ENCODE measurements at regions not wholly inside any gene's neighbourhood (a gene's known extent, or its start where the extent isn't known, plus 50 kb on each side); places are given as distances from the start of the nearest gene placed in this dataset.

- TF ChIP-seq CTCF (IDR thresholded peaks at IDR 0.05; ENCODE audit: low read length) = no peak
- H3K4me3 ChIP-seq (ENCODE audit: low read depth, low read length, poor library complexity, severe bottlenecking) = no peak overlapping the region
- H4K20me1 ChIP-seq (ENCODE audit: insufficient read depth, low read length) = no peaks in the 10 kb centered on the region
- no peak overlapping the region for H2AFZ ChIP-seq (ENCODE audit: low read length)
- no peak overlapping the region for H3K9ac ChIP-seq (ENCODE audit: low read length)
- H3F3A ChIP-seq (ENCODE audit: insufficient read depth, low read length) = no peaks in the 10 kb centered on the region
- no peaks in the 10 kb centered on the region for H3K9me3 ChIP-seq (ENCODE audit: low read length)
- no peaks in the 10 kb centered on the region for H3K27me3 ChIP-seq (ENCODE audit: insufficient read depth, low read length)
- no peak overlapping the region for H3K4me2 ChIP-seq (ENCODE audit: low read length)
- no peak overlapping the region for H3K27ac ChIP-seq (ENCODE audit: low read depth, low read length, poor library complexity, severe bottlenecking)
- no peaks in the 10 kb centered on the region for H3K36me3 ChIP-seq (ENCODE audit: insufficient read depth, low read length)
- H3K79me2 ChIP-seq (ENCODE audit: insufficient read depth, low read length) = no peaks in the 10 kb centered on the region
- no peaks in the 10 kb centered on the region for H3K4me1 ChIP-seq (ENCODE audit: insufficient read depth, low read length, severe bottlenecking)
- no peaks in the 10 kb centered on the region for H3K9me2 ChIP-seq (ENCODE audit: low read depth, low read length)
Observed at GRCh38 chr7:136050462-136050847, 73.3 kb upstream of the MTPN start.

- H3K27me3 ChIP-seq (ENCODE audit: insufficient read depth, low read length) = no peaks in the 10 kb centered on the region
- H3K36me3 ChIP-seq (ENCODE audit: insufficient read depth, low read length) = no peaks in the 10 kb centered on the region
- H3K4me2 ChIP-seq (ENCODE audit: low read length) = no peak overlapping the region
- H3K4me3 ChIP-seq (ENCODE audit: low read depth, low read length, poor library complexity, severe bottlenecking) = no peak overlapping the region
- H3F3A ChIP-seq (ENCODE audit: insufficient read depth, low read length) = no peaks in the 10 kb centered on the region
- H3K79me2 ChIP-seq (ENCODE audit: insufficient read depth, low read length) = no peaks in the 10 kb centered on the region
- no peaks in the 10 kb centered on the region for H3K9me2 ChIP-seq (ENCODE audit: low read depth, low read length)
- H2AFZ ChIP-seq (ENCODE audit: low read length) = no peak overlapping the region
- no peak overlapping the region for H3K9ac ChIP-seq (ENCODE audit: low read length)
- H3K27ac ChIP-seq (ENCODE audit: low read depth, low read length, poor library complexity, severe bottlenecking) = no peak overlapping the region
- TF ChIP-seq EZH2 (IDR thresholded peaks at IDR 0.05; ENCODE audit: borderline replicate concordance, low read length) (no peak), CTCF (IDR thresholded peaks at IDR 0.05; ENCODE audit: low read length) (no peak)
- H3K4me1 ChIP-seq (ENCODE audit: insufficient read depth, low read length, severe bottlenecking) = no peaks in the 10 kb centered on the region
- H3K9me3 ChIP-seq (ENCODE audit: low read length) = no peaks in the 10 kb centered on the region
- no peaks in the 10 kb centered on the region for H4K20me1 ChIP-seq (ENCODE audit: insufficient read depth, low read length)
Observed at GRCh38 chr7:136049818-136050461, 72.8 kb upstream of the MTPN start.

GRCh38 chr7:136049117-136049516 lies 72.0 kb upstream of the MTPN start:
- H2AFZ ChIP-seq (ENCODE audit: low read length) = no peak overlapping the region
- no peak overlapping the region for H3K27ac ChIP-seq (ENCODE audit: low read depth, low read length, poor library complexity, severe bottlenecking)
- no peak overlapping the region for H3K9ac ChIP-seq (ENCODE audit: low read length)
- H3K9me3 ChIP-seq (ENCODE audit: low read length) = no peaks in the 10 kb centered on the region
- H3K4me3 ChIP-seq (ENCODE audit: low read depth, low read length, poor library complexity, severe bottlenecking) = no peak overlapping the region
- TF ChIP-seq EZH2 (IDR thresholded peaks at IDR 0.05; ENCODE audit: borderline replicate concordance, low read length) = no peak
- no peak for TF ChIP-seq CTCF (IDR thresholded peaks at IDR 0.05; ENCODE audit: low read length)
- H3K9me2 ChIP-seq (ENCODE audit: low read depth, low read length) = no peaks in the 10 kb centered on the region
- no peaks in the 10 kb centered on the region for H3K27me3 ChIP-seq (ENCODE audit: insufficient read depth, low read length)
- no peaks in the 10 kb centered on the region for H3F3A ChIP-seq (ENCODE audit: insufficient read depth, low read length)
- no peak overlapping the region for H3K4me2 ChIP-seq (ENCODE audit: low read length)
- H4K20me1 ChIP-seq (ENCODE audit: insufficient read depth, low read length) = no peaks in the 10 kb centered on the region
- H3K36me3 ChIP-seq (ENCODE audit: insufficient read depth, low read length) = no peaks in the 10 kb centered on the region
- no peaks in the 10 kb centered on the region for H3K4me1 ChIP-seq (ENCODE audit: insufficient read depth, low read length, severe bottlenecking)
- no peaks in the 10 kb centered on the region for H3K79me2 ChIP-seq (ENCODE audit: insufficient read depth, low read length)

Data from OCI-LY1 (cell line).